ENCODE measurements at regions not wholly inside any gene's neighbourhood (a gene's known extent, or its start where the extent isn't known, plus 50 kb on each side); places are given as distances from the start of the nearest gene placed in this dataset.

DNA sequence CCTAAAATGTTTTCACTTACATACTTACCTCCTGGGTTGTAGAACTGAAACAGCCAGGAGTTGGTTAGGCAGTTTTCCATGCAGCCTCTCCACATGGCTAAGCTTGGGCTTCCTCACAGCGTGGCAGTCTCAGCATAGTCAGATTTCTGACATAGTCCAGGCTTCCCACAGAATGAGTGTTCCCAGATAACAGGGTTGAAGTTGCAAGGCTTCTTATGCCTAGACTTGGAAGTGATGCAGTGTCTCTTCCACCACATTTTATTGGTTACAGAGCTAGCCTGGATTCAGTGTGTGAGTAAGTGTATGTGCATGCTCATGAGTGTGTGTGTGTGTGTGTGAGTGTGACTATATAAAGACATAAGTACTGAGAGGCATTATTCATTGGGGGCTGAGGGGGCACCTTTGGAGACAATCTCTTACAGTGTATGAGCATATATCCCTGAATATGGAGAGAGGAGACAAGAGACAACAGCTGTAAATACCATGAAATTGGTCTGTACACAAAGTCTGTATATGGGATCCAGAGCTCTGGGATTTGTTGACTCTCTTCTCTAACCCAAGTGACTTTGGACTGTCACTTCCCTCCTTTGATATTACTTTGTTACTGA, 78.1 kb downstream of the ZNF621 start:
- no peak for DNase-seq (ENCODE audit: insufficient read length, low spot score, missing footprints)
- H3K4me3 ChIP-seq (ENCODE audit: insufficient read depth, low read length) = no peak overlapping the region

DNA sequence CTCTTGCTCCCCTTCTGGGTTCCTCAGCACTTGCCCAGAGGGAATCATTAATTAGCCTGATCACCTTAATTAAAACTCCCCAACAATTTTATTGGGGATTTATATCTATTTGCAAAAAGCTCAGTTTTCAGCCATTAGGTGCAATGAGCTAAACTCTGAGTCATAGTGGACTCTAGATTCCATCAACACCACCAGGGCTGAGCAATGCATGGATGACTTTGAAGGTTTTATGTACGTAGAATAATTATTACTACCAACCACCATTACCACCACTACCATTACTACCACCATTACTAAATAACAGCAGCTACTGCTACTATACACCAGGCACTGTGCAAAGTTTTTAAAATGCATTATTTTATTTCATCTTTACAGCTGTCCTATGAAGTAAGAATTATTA, 81.2 kb downstream of the ZNF621 start:
- H3K4me3 ChIP-seq (ENCODE audit: insufficient read depth, low read length) = no peak overlapping the region
- DNase-seq (ENCODE audit: insufficient read length, low spot score, missing footprints) = no peak
- H3K79me2 ChIP-seq (ENCODE audit: insufficient read depth, low read length) = no peaks in the 10 kb centered on the region
- H3K4me1 ChIP-seq (ENCODE audit: insufficient read depth, low read length) = no peaks in the 10 kb centered on the region
- H3K4me2 ChIP-seq (ENCODE audit: insufficient read depth, low read length) = no peak overlapping the region
- H3K27ac ChIP-seq (ENCODE audit: low read depth, low read length) = no peak overlapping the region
- no peaks in the 10 kb centered on the region for H3K36me3 ChIP-seq (ENCODE audit: insufficient read depth, low read length)
- no peaks in the 10 kb centered on the region for H3K27me3 ChIP-seq (ENCODE audit: insufficient read depth, low read length)
- no peak overlapping the region for H2AFZ ChIP-seq (ENCODE audit: low read length)
- H4K20me1 ChIP-seq (ENCODE audit: insufficient read depth, low read length) = no peaks in the 10 kb centered on the region
- H3K9me3 ChIP-seq (ENCODE audit: low read depth, low read length) = no peaks in the 10 kb centered on the region
- TF ChIP-seq, protein P1, sequence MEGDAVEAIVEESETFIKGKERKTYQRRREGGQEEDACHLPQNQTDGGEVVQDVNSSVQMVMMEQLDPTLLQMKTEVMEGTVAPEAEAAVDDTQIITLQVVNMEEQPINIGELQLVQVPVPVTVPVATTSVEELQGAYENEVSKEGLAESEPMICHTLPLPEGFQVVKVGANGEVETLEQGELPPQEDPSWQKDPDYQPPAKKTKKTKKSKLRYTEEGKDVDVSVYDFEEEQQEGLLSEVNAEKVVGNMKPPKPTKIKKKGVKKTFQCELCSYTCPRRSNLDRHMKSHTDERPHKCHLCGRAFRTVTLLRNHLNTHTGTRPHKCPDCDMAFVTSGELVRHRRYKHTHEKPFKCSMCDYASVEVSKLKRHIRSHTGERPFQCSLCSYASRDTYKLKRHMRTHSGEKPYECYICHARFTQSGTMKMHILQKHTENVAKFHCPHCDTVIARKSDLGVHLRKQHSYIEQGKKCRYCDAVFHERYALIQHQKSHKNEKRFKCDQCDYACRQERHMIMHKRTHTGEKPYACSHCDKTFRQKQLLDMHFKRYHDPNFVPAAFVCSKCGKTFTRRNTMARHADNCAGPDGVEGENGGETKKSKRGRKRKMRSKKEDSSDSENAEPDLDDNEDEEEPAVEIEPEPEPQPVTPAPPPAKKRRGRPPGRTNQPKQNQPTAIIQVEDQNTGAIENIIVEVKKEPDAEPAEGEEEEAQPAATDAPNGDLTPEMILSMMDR (IDR thresholded peaks at IDR 0.05; ENCODE audit: extremely low read depth, low read depth, low read length) = no peak

More for the DNA sequence above, 78.1 kb downstream of the ZNF621 start:
- no peaks in the 10 kb centered on the region for H4K20me1 ChIP-seq (ENCODE audit: insufficient read depth, low read length)
- no peak overlapping the region for H3K27ac ChIP-seq (ENCODE audit: low read depth, low read length)
- no peaks in the 10 kb centered on the region for H3K4me1 ChIP-seq (ENCODE audit: insufficient read depth, low read length)
- TF ChIP-seq, protein P1 (IDR thresholded peaks at IDR 0.05; ENCODE audit: extremely low read depth, low read depth, low read length) = no peak
- no peak overlapping the region for H3K4me2 ChIP-seq (ENCODE audit: insufficient read depth, low read length)
- H3K27me3 ChIP-seq (ENCODE audit: insufficient read depth, low read length) = no peaks in the 10 kb centered on the region
- no peaks in the 10 kb centered on the region for H3K79me2 ChIP-seq (ENCODE audit: insufficient read depth, low read length)
- no peaks in the 10 kb centered on the region for H3K9me3 ChIP-seq (ENCODE audit: low read depth, low read length)
- H3K36me3 ChIP-seq (ENCODE audit: insufficient read depth, low read length) = no peaks in the 10 kb centered on the region
- H2AFZ ChIP-seq (ENCODE audit: low read length) = no peak overlapping the region

DNA sequence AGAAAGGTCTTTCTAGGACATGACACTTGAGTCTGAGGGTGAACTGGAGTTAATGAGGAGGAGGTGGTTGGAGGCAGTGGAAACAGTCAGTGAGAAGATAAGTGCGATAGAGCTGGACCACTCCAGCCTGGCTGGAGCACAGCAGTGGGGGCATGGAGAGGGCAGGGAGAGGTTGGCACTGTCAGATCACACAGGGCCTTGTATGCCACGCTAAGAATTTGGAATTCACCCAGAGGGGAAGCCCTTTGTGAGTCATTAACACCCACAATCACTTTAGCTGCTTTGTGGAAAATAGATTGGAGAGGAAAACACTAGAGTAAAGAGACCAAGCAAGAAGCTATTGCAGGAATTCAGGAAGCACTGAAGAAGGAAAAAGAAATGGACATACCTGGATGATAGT, 83.3 kb downstream of the ZNF621 start:
- Histone ChIP-seq H3K4me2 (ENCODE audit: insufficient read depth, low read length) (no peak overlapping the region), H3K27me3 (ENCODE audit: insufficient read depth, low read length) (no peaks in the 10 kb centered on the region), H3K9me3 (ENCODE audit: low read depth, low read length) (no peaks in the 10 kb centered on the region), H3K4me1 (ENCODE audit: insufficient read depth, low read length) (no peaks in the 10 kb centered on the region), H3K4me3 (ENCODE audit: insufficient read depth, low read length) (no peak overlapping the region), H4K20me1 (ENCODE audit: insufficient read depth, low read length) (no peaks in the 10 kb centered on the region), H3K27ac (ENCODE audit: low read depth, low read length) (no peak overlapping the region), H3K79me2 (ENCODE audit: insufficient read depth, low read length) (no peaks in the 10 kb centered on the region), H3K36me3 (ENCODE audit: insufficient read depth, low read length) (no peaks in the 10 kb centered on the region), H2AFZ (ENCODE audit: low read length) (no peak overlapping the region)
- no peak for DNase-seq (ENCODE audit: insufficient read length, low spot score, missing footprints)
- TF ChIP-seq, protein P1 (IDR thresholded peaks at IDR 0.05; ENCODE audit: extremely low read depth, low read depth, low read length) = no peak

DNA sequence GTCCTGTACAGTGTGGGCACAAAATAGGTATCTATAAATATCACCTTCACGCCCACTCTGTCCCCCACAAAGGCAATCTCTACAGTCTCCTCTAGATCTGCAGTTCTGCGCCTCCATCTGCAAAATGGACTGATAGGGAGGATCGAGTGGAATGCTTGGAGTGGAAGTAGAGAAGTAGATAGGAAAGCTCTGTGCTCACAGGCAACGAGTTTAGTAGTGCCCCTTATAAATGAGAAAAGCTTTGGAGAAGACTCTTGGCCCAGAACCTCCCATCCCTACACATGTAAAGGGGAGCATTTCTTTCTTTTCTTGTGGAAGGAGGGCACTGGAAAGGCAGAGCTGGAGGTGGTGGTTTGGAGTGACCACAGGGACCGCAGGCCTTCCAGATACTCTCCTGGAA, 88.5 kb downstream of the ZNF621 start:
- DNase-seq (ENCODE audit: insufficient read length, low spot score, missing footprints) = no peak
- no peaks in the 10 kb centered on the region for H4K20me1 ChIP-seq (ENCODE audit: insufficient read depth, low read length)
- H3K27ac ChIP-seq (ENCODE audit: low read depth, low read length) = no peak overlapping the region
- H3K4me1 ChIP-seq (ENCODE audit: insufficient read depth, low read length) = no peaks in the 10 kb centered on the region
- H3K4me3 ChIP-seq (ENCODE audit: insufficient read depth, low read length) = no peak overlapping the region
- TF ChIP-seq, protein P1 (IDR thresholded peaks at IDR 0.05; ENCODE audit: extremely low read depth, low read depth, low read length) = no peak
- H3K4me2 ChIP-seq (ENCODE audit: insufficient read depth, low read length) = no peak overlapping the region
- H3K9me3 ChIP-seq (ENCODE audit: low read depth, low read length) = no peaks in the 10 kb centered on the region
- H3K27me3 ChIP-seq (ENCODE audit: insufficient read depth, low read length) = peaks cover 8% of the 10 kb centered on the region
- no peaks in the 10 kb centered on the region for H3K36me3 ChIP-seq (ENCODE audit: insufficient read depth, low read length)
- H2AFZ ChIP-seq (ENCODE audit: low read length) = no peak overlapping the region
- no peaks in the 10 kb centered on the region for H3K79me2 ChIP-seq (ENCODE audit: insufficient read depth, low read length)
